HepG2 (cell line): ENCODE measurements at regions not wholly inside any gene's neighbourhood (a gene's known extent, or its start where the extent isn't known, plus 50 kb on each side); places are given as distances from the start of the nearest gene placed in this dataset.

Source experiments
- ATAD3A ChIP-seq: sonication (generic); formaldehyde crosslinking; IDR thresholded peaks from 2 replicates; pipeline ENCODE4 v1.4.0; 2020; ENCODE audit warnings: missing genetic modification reagents
- EP300 ChIP-seq, 3 experiments: sonication (generic) in 1 of 3; formaldehyde crosslinking in 1 of 3; IDR thresholded peaks; 2 replicates each; pipeline versions ENCODE4 v1.5.1 to v1.6.1; 2011 to 2020; ENCODE audit warnings: low read depth in 2 of 3, low read length in 2 of 3, borderline replicate concordance in 1 of 3, improper control_type of control experiment in 1 of 3, mild to moderate bottlenecking in 1 of 3, missing genetic modification reagents in 1 of 3, moderate library complexity in 1 of 3
- EZH2 ChIP-seq: conservative IDR thresholded peaks from 2 replicates; pipeline ENCODE4 v1.6.1; 2012; ENCODE audit warnings: mild to moderate bottlenecking, low read depth, low read length, moderate library complexity
- HIVEP1 ChIP-seq: sonication (generic); formaldehyde crosslinking; IDR thresholded peaks from 2 replicates; pipeline ENCODE4 v1.4.0; 2020; ENCODE audit warnings: mild to moderate bottlenecking, missing genetic modification reagents
- NR3C1 ChIP-seq: sonication (generic); formaldehyde crosslinking; IDR thresholded peaks from 2 replicates; pipeline ENCODE4 v1.4.0; 2020; ENCODE audit warnings: missing genetic modification reagents
- RELA ChIP-seq: sonication (generic); formaldehyde crosslinking; IDR thresholded peaks from 2 replicates; pipeline ENCODE4 v1.4.0; 2020; ENCODE audit warnings: missing genetic modification reagents
- SNAPC5 ChIP-seq: sonication (generic); formaldehyde crosslinking; IDR thresholded peaks from 2 replicates; pipeline ENCODE4 v1.8.1; 2023; ENCODE audit warnings: mild to moderate bottlenecking, missing genetic modification reagents, borderline replicate concordance
- ZNF879 ChIP-seq: sonication (generic); formaldehyde crosslinking; IDR thresholded peaks from 2 replicates; pipeline ENCODE4 v1.8.1; 2023; ENCODE audit warnings: missing genetic modification reagents

DNA sequence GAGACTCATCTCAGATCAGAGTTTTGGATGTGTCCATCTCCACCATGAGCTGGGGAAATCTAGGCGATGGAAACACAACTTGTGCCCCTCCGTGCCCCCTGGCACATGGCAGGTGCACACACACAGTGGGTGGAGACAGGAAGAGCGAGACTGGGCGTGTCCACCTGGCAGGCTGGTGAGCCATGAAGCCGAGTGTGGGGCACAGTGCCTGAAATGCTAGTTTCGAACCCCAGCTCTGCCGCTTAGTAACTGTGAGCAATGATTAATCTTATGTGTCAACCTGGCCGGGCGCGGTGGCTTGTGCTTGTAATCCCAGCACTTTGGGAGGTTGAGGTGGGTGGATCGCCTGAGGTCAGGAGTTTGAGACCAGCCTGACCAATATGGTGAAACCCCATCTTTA is 80.8 kb upstream of the RNU6ATAC start:
- TF ChIP-seq NR3C1 (CRISPR knock-in tag) (no peak), EP300 (IDR thresholded peaks at IDR 0.05; ENCODE audit: low read depth in 2 of 2, low read length in 2 of 2) (no peak), EP300 (CRISPR knock-in tag; IDR thresholded peaks at IDR 0.05; ENCODE audit: borderline replicate concordance) (no peak), SNAPC5 (no peak), EZH2 (no peak), ZNF879 (CRISPR knock-in tag) (no peak), HIVEP1 (no peak), RELA (no peak), ATAD3A (CRISPR knock-in tag) (no peak)
